Mesenchymal stem cell (in vitro differentiated cells and primary cell): ENCODE measurements at regions not wholly inside any gene's neighbourhood (a gene's known extent, or its start where the extent isn't known, plus 50 kb on each side); places are given as distances from the start of the nearest gene placed in this dataset.

Experiments
- DNase-seq: peaks from one replicate; pipeline ENCODE4 v3.0.0-alpha.2; 2013
- H2AFZ ChIP-seq: one replicate; pipeline ENCODE4 v1.6.1; 2013; ENCODE audit warnings: low read depth, mild to moderate bottlenecking, control low read depth, inconsistent platforms, low read length, moderate library complexity
- H2AK5ac ChIP-seq: 2 replicates; pipeline ENCODE4 v1.6.1; 2013; ENCODE audit warnings: low read length, moderate library complexity, mild to moderate bottlenecking, inconsistent platforms; ENCODE audit not compliant: severe bottlenecking
- H2BK120ac ChIP-seq: one replicate; pipeline ENCODE4 v1.6.1; 2013; ENCODE audit warnings: low read depth, mild to moderate bottlenecking, inconsistent platforms, low read length, moderate library complexity
- H2BK12ac ChIP-seq, 2 experiments: one replicate each; pipeline ENCODE4 v1.6.1; 2013; ENCODE audit warnings: inconsistent platforms in 2 of 2, low read length in 2 of 2, mild to moderate bottlenecking in 2 of 2, moderate library complexity in 2 of 2, control low read depth in 1 of 2
- H2BK15ac ChIP-seq: one replicate; pipeline ENCODE4 v1.6.1; 2013; ENCODE audit warnings: mild to moderate bottlenecking, low read depth, inconsistent platforms; ENCODE audit not compliant: poor library complexity, severe bottlenecking
- H2BK5ac ChIP-seq: 2 replicates; pipeline ENCODE4 v1.6.1; 2013; ENCODE audit warnings: low read depth, mild to moderate bottlenecking, low read length, control low read depth, inconsistent platforms; ENCODE audit not compliant: poor library complexity, severe bottlenecking
- H3K14ac ChIP-seq, 2 experiments: one replicate each; pipeline ENCODE4 v1.6.1; 2013; ENCODE audit warnings: inconsistent platforms in 2 of 2, low read length in 2 of 2, control low read depth in 1 of 2, mild to moderate bottlenecking in 1 of 2, moderate library complexity in 1 of 2
- H3K18ac ChIP-seq, 2 experiments: one replicate each; pipeline ENCODE4 v1.6.1; 2013; ENCODE audit warnings: inconsistent platforms in 2 of 2, low read length in 2 of 2, control low read depth in 1 of 2, low read depth in 1 of 2, mild to moderate bottlenecking in 1 of 2
- H3K23ac ChIP-seq, 2 experiments: one replicate each; pipeline ENCODE4 v1.6.1; 2013; ENCODE audit warnings: inconsistent platforms in 2 of 2, low read length in 2 of 2, mild to moderate bottlenecking in 2 of 2, moderate library complexity in 2 of 2, control low read depth in 1 of 2
- H3K27ac ChIP-seq: 2 replicates; pipeline ENCODE4 v1.5.1; 2013; ENCODE audit warnings: mild to moderate bottlenecking, moderate library complexity, low read length, control low read depth, inconsistent platforms; ENCODE audit not compliant: poor library complexity, severe bottlenecking
- H3K27me3 ChIP-seq, 2 experiments: 2 replicates each; pipeline versions ENCODE4 v1.6.1 to v1.7.0; 2013; ENCODE audit warnings: low read length in 2 of 2, mild to moderate bottlenecking in 2 of 2, moderate library complexity in 2 of 2, control low read depth in 1 of 2, inconsistent platforms in 1 of 2; ENCODE audit not compliant: control insufficient read depth in 1 of 2, insufficient read depth in 1 of 2
- H3K36me3 ChIP-seq, 2 experiments: 2 replicates each; pipeline versions ENCODE4 v1.6.1 to v1.7.0; 2013; ENCODE audit warnings: low read length in 2 of 2, control low read depth in 1 of 2, inconsistent platforms in 1 of 2, low read depth in 1 of 2, mild to moderate bottlenecking in 1 of 2; ENCODE audit not compliant: insufficient read depth in 2 of 2, control insufficient read depth in 1 of 2
- H3K4ac ChIP-seq, 2 experiments: one replicate each; pipeline ENCODE4 v1.6.1; 2013; ENCODE audit warnings: inconsistent platforms in 2 of 2, low read length in 2 of 2, mild to moderate bottlenecking in 2 of 2, moderate library complexity in 2 of 2, control low read depth in 1 of 2, low read depth in 1 of 2
- H3K4me1 ChIP-seq: 2 replicates; pipeline ENCODE4 v1.6.1; 2013; ENCODE audit warnings: low read depth, low read length, control low read depth; ENCODE audit not compliant: control insufficient read depth, insufficient read depth
- H3K4me2 ChIP-seq: 2 replicates; pipeline ENCODE4 v1.6.1; 2013; ENCODE audit warnings: low read length, mild to moderate bottlenecking, inconsistent platforms; ENCODE audit not compliant: poor library complexity, severe bottlenecking
- H3K4me3 ChIP-seq, 2 experiments: 2 replicates each; pipeline versions ENCODE4 v1.5.1 to v1.7.0; 2013; ENCODE audit warnings: low read length in 2 of 2, mild to moderate bottlenecking in 2 of 2, control low read depth in 1 of 2, low read depth in 1 of 2; ENCODE audit not compliant: insufficient read depth in 1 of 2
- H3K79me1 ChIP-seq: replicated peaks from 2 replicates; pipeline ENCODE4 v1.6.1; 2013; ENCODE audit warnings: mild to moderate bottlenecking, control low read depth, low read length, inconsistent platforms; ENCODE audit not compliant: poor library complexity, severe bottlenecking
- H3K9ac ChIP-seq: 2 replicates; pipeline ENCODE4 v1.7.0; 2013; ENCODE audit warnings: mild to moderate bottlenecking, low read length, moderate library complexity
- H3K9me3 ChIP-seq: 2 replicates; pipeline ENCODE4 v1.7.0; 2013; ENCODE audit warnings: mild to moderate bottlenecking, low read length; ENCODE audit not compliant: control insufficient read depth
- H4K8ac ChIP-seq: one replicate; pipeline ENCODE4 v1.6.1; 2013; ENCODE audit warnings: inconsistent platforms, mild to moderate bottlenecking, low read length, moderate library complexity
- H4K91ac ChIP-seq: one replicate; pipeline ENCODE4 v1.6.1; 2013; ENCODE audit warnings: mild to moderate bottlenecking, low read length, inconsistent platforms
- WGBS: methylation state at CpG from one replicate; pipeline ENCODE4 v1.1.7; 2013; ENCODE audit warnings: mixed read lengths; 5-methylcytosine and 5-hydroxymethylcytosine counted together

DNA sequence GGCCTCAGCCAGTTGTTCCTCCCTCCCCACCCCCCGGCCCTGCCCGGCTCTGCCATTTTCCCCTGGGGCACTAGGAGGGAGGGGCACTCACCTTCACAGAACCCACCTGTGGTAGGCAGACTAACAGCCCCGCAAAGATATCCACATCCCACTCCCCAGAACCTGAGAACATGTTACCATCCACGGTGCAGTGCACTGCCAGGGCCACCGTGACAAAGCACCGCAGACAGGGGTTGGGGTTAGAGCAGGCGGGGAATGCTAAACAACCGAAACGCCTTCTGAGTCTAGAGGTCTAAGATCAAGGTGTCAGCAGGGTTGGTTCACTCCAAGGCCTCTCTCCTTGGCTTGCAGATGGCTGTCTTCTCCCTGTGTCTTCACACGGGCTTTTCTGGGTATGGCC lies 57.4 kb upstream of the NCOR2 start:
- Histone ChIP-seq H3K9ac (no peak overlapping the region), H3K4me3 (no peak overlapping the region), H2BK5ac (no peak overlapping the region), H2AFZ (no peak overlapping the region), H2BK12ac (peak overlapping the region; percentile 11 to 68), H3K4ac (no peak overlapping the region), H4K8ac (peak overlapping the region; percentile 7), H3K4me2 (no peak overlapping the region), H2BK15ac (peak overlapping the region; percentile 50), H3K79me1 (no peaks in the 10 kb centered on the region), H3K27ac (no peak overlapping the region), H3K14ac (no peak overlapping the region), H3K18ac (no peak overlapping the region), H3K23ac (no peak overlapping the region), H2BK120ac (no peak overlapping the region), H3K4me1 (peaks cover 40% of the 10 kb centered on the region), H3K9me3 (peaks cover 9% of the 10 kb centered on the region), H3K36me3 (no peaks in the 10 kb centered on the region), H3K27me3 (no peaks in the 10 kb centered on the region), H4K91ac (peak overlapping the region; percentile 78), H2AK5ac (peak overlapping the region; percentile 79)
- WGBS: 93% methylated on average over 8 of the region's 10 CpGs
- DNase-seq: no peak

DNA sequence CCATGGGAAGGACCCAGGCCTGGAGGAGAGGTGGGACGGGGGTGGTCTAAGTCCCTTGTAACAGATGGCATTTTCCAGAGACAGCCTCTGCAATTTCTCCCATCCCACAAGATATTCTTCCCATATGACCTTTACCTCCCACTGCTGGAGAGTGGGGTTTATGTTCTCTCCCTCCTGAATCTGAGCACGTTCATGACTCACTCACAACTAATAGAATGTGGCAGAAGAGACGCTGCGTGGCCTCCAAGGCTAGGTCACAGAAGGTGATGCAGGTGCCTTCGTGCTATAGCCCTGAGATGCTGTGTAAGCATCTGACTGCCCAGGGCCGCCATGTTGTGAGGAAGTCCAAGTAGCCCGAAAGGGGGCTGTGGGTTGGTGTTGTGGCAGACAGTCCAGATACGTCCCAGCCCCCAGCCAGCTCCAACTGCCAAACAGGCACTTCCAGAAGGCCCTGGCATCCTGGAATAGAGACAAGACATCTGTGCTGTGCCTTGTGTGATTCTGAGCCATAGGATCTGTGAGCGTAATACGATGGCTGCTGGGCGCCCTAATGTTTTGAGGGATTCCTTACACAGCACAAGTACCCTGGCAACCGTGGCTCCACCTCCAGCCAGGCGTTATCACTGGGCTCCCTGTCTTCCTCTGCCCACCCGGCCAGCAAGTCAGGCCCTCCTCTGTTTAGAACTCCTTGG lies 56.1 kb upstream of the NCOR2 start:
- H3K18ac ChIP-seq: peak overlapping the region; percentile 56 to 75
- no peak overlapping the region for H2AFZ ChIP-seq
- H3K4me2 ChIP-seq: no peak overlapping the region
- peak overlapping the region in 1 of 2 experiments; percentile 31 for H3K14ac ChIP-seq
- H2AK5ac ChIP-seq: peak overlapping the region; percentile 78
- peak overlapping the region in 1 of 2 experiments; percentile 23 for H2BK12ac ChIP-seq
- peaks cover 9% of the 10 kb centered on the region for H3K9me3 ChIP-seq
- H3K4me1 ChIP-seq: peaks cover 40% of the 10 kb centered on the region
- no peak overlapping the region for H3K9ac ChIP-seq
- H3K27ac ChIP-seq: peak overlapping the region; percentile 6
- no peak overlapping the region for H4K8ac ChIP-seq
- peak overlapping the region; percentile 65 for H2BK15ac ChIP-seq
- 79% methylated on average over 11 of the region's 14 CpGs for WGBS
- no peaks in the 10 kb centered on the region for H3K27me3 ChIP-seq
- peak overlapping the region in 1 of 2 experiments; percentile 24 for H3K4ac ChIP-seq
- H2BK120ac ChIP-seq: no peak overlapping the region
- H4K91ac ChIP-seq: peak overlapping the region; percentile 40
- no peaks in the 10 kb centered on the region for H3K79me1 ChIP-seq
- no peak overlapping the region for H3K4me3 ChIP-seq
- H3K36me3 ChIP-seq: no peaks in the 10 kb centered on the region
- no peak overlapping the region for H2BK5ac ChIP-seq
- no peak overlapping the region for H3K23ac ChIP-seq
- DNase-seq: no peak

DNA sequence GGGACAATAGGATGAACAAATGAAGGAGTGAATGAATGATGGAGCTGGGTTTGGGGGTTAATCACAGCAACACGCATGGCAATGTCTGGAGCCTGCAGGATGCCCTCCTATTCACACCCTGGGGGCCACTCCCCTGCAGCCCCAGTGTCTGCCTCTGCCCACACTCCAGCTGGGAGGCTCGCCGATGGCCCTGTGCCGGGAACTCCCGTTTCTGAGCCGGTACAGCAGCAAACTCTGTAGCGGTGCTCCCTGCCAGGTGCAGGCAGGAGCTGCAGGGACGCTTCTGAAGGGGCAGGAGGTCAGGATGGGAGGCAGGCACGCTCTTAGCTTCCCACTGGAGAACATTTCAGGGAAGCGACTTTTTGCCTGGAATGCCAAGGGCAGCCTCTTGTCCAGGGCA lies 55.4 kb upstream of the NCOR2 start:
- 89% methylated on average over 10 of the region's 10 CpGs for WGBS
- no peak for DNase-seq
- H3K4me2 ChIP-seq: no peak overlapping the region

DNA sequence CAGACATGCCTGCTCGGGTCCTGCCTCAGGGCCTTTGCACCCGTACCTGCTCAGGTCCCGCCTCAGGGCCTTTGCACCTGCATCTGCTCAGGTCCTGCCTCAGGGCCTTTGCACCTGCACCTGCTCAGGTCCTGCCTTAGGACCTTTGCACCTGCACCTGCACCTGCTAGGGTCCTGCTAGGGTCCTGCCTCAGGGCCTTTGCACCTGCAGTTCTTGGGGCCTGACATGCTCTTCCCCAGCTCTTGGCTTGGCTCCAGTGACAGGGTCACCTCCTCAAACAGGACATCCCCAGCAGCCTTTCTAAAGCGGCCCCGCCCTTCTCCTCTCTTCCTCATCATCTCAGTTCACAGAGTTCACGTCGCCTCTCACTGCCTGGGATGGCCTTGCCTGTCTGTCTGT lies 54.9 kb upstream of the NCOR2 start:
- Histone ChIP-seq H2AFZ (no peak overlapping the region), H3K4me2 (no peak overlapping the region), H3K9ac (no peak overlapping the region), H3K9me3 (peaks cover 9% of the 10 kb centered on the region), H3K18ac (no peak overlapping the region), H2BK15ac (no peak overlapping the region), H2BK12ac (no peak overlapping the region), H3K79me1 (no peaks in the 10 kb centered on the region), H4K8ac (no peak overlapping the region), H3K4me3 (no peak overlapping the region), H2BK5ac (no peak overlapping the region), H3K36me3 (no peaks in the 10 kb centered on the region), H3K23ac (no peak overlapping the region), H2AK5ac (peak overlapping the region; percentile 15), H3K4me1 (peaks cover 46% of the 10 kb centered on the region), H2BK120ac (no peak overlapping the region), H3K27ac (no peak overlapping the region), H3K4ac (no peak overlapping the region), H3K14ac (no peak overlapping the region), H3K27me3 (peaks cover 0 to 4% of the 10 kb centered on the region in 2 experiments), H4K91ac (no peak overlapping the region)
- DNase-seq: no peak
- 91% methylated on average over 7 of the region's 7 CpGs for WGBS

More for the DNA sequence above, 55.4 kb upstream of the NCOR2 start:
- peak overlapping the region in 1 of 2 experiments; percentile 55 for H3K14ac ChIP-seq
- no peak overlapping the region for H2BK15ac ChIP-seq
- H3K79me1 ChIP-seq: no peaks in the 10 kb centered on the region
- H4K91ac ChIP-seq: peak overlapping the region; percentile 85
- H3K4ac ChIP-seq: no peak overlapping the region
- no peak overlapping the region for H3K4me3 ChIP-seq
- H3K23ac ChIP-seq: no peak overlapping the region
- peak overlapping the region; percentile 6 for H3K27ac ChIP-seq
- no peaks in the 10 kb centered on the region for H3K36me3 ChIP-seq
- peak overlapping the region; percentile 14 to 23 for H2BK12ac ChIP-seq
- no peak overlapping the region for H2BK120ac ChIP-seq
- no peak overlapping the region for H2BK5ac ChIP-seq
- no peak overlapping the region for H2AFZ ChIP-seq
- peak overlapping the region; percentile 78 for H2AK5ac ChIP-seq
- peaks cover 0 to 2% of the 10 kb centered on the region in 2 experiments for H3K27me3 ChIP-seq
- H4K8ac ChIP-seq: peak overlapping the region; percentile 19
- H3K9ac ChIP-seq: no peak overlapping the region
- H3K4me1 ChIP-seq: peaks cover 42% of the 10 kb centered on the region
- peaks cover 9% of the 10 kb centered on the region for H3K9me3 ChIP-seq
- H3K18ac ChIP-seq: peak overlapping the region; percentile 57 to 75
